ENCODE measurements at regions not wholly inside any gene's neighbourhood (a gene's known extent, or its start where the extent isn't known, plus 50 kb on each side); places are given as distances from the start of the nearest gene placed in this dataset.
"Not testable (repeated sequence)": the region's sequence is repeated elsewhere in the genome, so short reads cannot be mapped to it uniquely, and the experiment has no call there.

GRCh38 chr4:42205541-42205940 is 53.1 kb upstream of the BEND4 start:
- no peak for DNase-seq

- DNase-seq: no peak
These were observed 64.2 kb upstream of the BEND4 start for GRCh38 chr4:42216664-42217063.

- no peak for DNase-seq
These were observed 72.8 kb upstream of the BEND4 start for GRCh38 chr4:42225286-42225685.

GRCh38 chr4:42234817-42235216 is 82.4 kb upstream of the BEND4 start:
- no peak for DNase-seq

GRCh38 chr4:42235304-42236021 is 83.0 kb upstream of the BEND4 start:
- no peak for DNase-seq

- DNase-seq: no peak
These were observed 84.6 kb upstream of the BEND4 start for GRCh38 chr4:42237010-42237409.

GRCh38 chr4:42237451-42237850 is 85.0 kb upstream of the BEND4 start:
- DNase-seq: no peak

GRCh38 chr4:42248972-42249371 is 96.5 kb upstream of the BEND4 start:
- no peak for DNase-seq

GRCh38 chr4:42252315-42252714 is 99.9 kb upstream of the BEND4 start:
- no peak for DNase-seq

GRCh38 chr4:42257645-42258044 is 105.2 kb upstream of the BEND4 start:
- DNase-seq: not testable (repeated sequence)

GRCh38 chr4:42262701-42263490 is 110.4 kb upstream of the BEND4 start:
- no peak for DNase-seq

GRCh38 chr4:42265782-42266602 is 113.5 kb upstream of the BEND4 start:
- no peak for DNase-seq

GRCh38 chr4:42267724-42268123 is 115.3 kb upstream of the BEND4 start:
- no peak for DNase-seq

GRCh38 chr4:42268824-42269223 is 116.4 kb upstream of the BEND4 start:
- no peak for DNase-seq

- no peak for DNase-seq
These were observed 118.6 kb upstream of the BEND4 start for GRCh38 chr4:42271096-42271495.

GRCh38 chr4:42277291-42277690 is 120.0 kb upstream of the SHISA3 start:
- DNase-seq: no peak

- no peak for DNase-seq
These were observed 118.5 kb upstream of the SHISA3 start for GRCh38 chr4:42278709-42279324.

- peak in 1 of 2 donors; percentile 14 for DNase-seq
These were observed 116.8 kb upstream of the SHISA3 start for GRCh38 chr4:42280327-42281095.

- no peak for DNase-seq
These were observed 115.8 kb upstream of the SHISA3 start for GRCh38 chr4:42281324-42282020.

GRCh38 chr4:42282081-42282901 is 115.0 kb upstream of the SHISA3 start:
- peak in 1 of 2 donors; percentile 40 for DNase-seq

- DNase-seq: no peak
These were observed 113.3 kb upstream of the SHISA3 start for GRCh38 chr4:42284030-42284429.

Measured in CD4-positive, alpha-beta T cell treated with Interleukin-1 beta for 1 hour (primary cell).